Progenitor cell of endocrine pancreas (in vitro differentiated cells): ENCODE measurements at regions not wholly inside any gene's neighbourhood (a gene's known extent, or its start where the extent isn't known, plus 50 kb on each side); places are given as distances from the start of the nearest gene placed in this dataset.
A peak's percentile ranks its signal among the peaks of the same experiment; 100 is the strongest.

Source experiments
- DNase-seq: peaks from one replicate; pipeline ENCODE4 v3.0.0; 2021; ENCODE audit warnings: low spot score; ENCODE audit not compliant: unreplicated experiment
- H3K27ac Mint-ChIP-seq: 2 replicates; pipeline ENCODE4 v1.8.0; 2021; ENCODE audit warnings: mild to moderate bottlenecking, moderate library complexity, mixed read lengths
- H3K27me3 Mint-ChIP-seq: 2 replicates; pipeline ENCODE4 v1.8.0; 2021; ENCODE audit warnings: mixed read lengths
- H3K36me3 Mint-ChIP-seq: 2 replicates; pipeline ENCODE4 v1.8.0; 2022; ENCODE audit warnings: mixed read lengths; ENCODE audit not compliant: insufficient read depth
- H3K4me1 Mint-ChIP-seq: 2 replicates; pipeline ENCODE4 v1.8.0; 2021; ENCODE audit warnings: low read depth, mixed read lengths
- H3K4me3 Mint-ChIP-seq: 2 replicates; pipeline ENCODE4 v1.8.0; 2021; ENCODE audit warnings: low read depth, mild to moderate bottlenecking, moderate library complexity, mixed read lengths
- H3K9me3 Mint-ChIP-seq: 2 replicates; pipeline ENCODE4 v1.8.0; 2021; ENCODE audit warnings: low read depth, mixed read lengths
- TF ChIP-seq, protein P1 (sequence below): fragments of 200-600 bp; sonication (generic); IDR thresholded peaks from one replicate; pipeline ENCODE4 v1.5.0; 2021; ENCODE audit warnings: antibody characterized with exemption, mild to moderate bottlenecking; ENCODE audit not compliant: unreplicated experiment

DNA sequence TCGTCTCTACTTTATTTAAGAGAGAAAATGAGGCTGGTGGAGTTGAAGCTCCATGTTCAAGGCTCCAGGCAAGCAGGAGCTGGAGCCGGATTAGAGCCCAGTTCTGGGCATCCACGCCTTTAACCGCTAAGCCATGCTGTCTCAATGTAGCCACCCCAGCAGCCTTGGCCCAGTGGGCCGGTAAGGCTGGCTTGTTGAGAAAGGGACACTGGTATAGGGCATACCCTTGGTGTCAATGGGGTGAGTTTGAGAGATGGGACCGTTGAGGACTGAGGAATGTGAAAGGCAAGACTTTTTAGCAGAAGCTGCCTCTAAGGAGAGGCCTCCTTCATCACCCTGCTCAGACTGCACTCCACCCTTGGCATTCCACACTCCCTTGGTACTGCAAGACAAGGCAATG lies 147.4 kb downstream of the CYLD start:
- H3K4me1 Mint-ChIP-seq: no peaks in the 10 kb centered on the region
- no peaks in the 10 kb centered on the region for H3K36me3 Mint-ChIP-seq
- TF ChIP-seq, protein P1, sequence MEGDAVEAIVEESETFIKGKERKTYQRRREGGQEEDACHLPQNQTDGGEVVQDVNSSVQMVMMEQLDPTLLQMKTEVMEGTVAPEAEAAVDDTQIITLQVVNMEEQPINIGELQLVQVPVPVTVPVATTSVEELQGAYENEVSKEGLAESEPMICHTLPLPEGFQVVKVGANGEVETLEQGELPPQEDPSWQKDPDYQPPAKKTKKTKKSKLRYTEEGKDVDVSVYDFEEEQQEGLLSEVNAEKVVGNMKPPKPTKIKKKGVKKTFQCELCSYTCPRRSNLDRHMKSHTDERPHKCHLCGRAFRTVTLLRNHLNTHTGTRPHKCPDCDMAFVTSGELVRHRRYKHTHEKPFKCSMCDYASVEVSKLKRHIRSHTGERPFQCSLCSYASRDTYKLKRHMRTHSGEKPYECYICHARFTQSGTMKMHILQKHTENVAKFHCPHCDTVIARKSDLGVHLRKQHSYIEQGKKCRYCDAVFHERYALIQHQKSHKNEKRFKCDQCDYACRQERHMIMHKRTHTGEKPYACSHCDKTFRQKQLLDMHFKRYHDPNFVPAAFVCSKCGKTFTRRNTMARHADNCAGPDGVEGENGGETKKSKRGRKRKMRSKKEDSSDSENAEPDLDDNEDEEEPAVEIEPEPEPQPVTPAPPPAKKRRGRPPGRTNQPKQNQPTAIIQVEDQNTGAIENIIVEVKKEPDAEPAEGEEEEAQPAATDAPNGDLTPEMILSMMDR: no peak
- H3K27me3 Mint-ChIP-seq: peaks cover 45% of the 10 kb centered on the region
- no peak overlapping the region for H3K27ac Mint-ChIP-seq
- DNase-seq: no peak
- H3K4me3 Mint-ChIP-seq: no peak overlapping the region
- H3K9me3 Mint-ChIP-seq: no peaks in the 10 kb centered on the region

DNA sequence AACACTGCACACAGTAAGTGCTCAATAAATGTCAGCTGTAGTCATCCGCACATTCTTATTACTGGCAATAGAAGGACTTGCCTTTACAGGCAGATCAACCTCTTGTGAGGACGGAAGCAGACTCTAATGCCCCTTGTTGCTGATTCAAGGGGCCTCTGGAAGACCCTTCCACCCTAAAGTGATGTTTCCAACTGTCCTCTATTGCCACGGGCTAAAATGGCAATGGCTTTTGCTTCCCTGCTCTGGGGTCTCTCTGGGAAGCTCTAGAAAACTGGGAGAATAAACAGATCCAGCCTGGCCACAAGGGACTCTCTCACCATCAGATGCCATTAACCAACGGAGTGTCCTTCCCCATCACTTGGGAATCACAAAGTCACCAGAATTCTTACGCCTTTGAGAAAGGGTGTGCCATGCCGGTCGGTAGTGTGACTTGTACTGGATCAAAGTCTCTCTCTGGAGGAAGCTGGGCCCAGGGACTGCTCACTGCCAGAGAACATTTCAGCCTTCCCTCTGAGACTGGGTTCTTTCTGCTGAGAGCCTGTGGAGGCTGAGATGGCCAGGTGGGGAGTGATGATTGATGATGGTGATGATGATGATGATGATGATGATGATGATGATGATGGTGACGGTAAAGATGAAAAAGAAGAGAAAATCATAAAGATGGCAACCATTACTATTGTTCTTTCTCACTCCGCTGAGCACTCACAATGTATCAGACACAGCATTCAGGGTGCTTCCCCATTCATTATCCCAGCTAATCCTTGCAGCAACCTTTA lies 146.8 kb downstream of the CYLD start:
- H3K4me3 Mint-ChIP-seq: no peak overlapping the region
- TF ChIP-seq, protein P1: no peak
- H3K27me3 Mint-ChIP-seq: peaks cover 39% of the 10 kb centered on the region
- H3K36me3 Mint-ChIP-seq: no peaks in the 10 kb centered on the region
- DNase-seq: no peak
- no peaks in the 10 kb centered on the region for H3K9me3 Mint-ChIP-seq
- H3K27ac Mint-ChIP-seq: no peak overlapping the region
- H3K4me1 Mint-ChIP-seq: no peaks in the 10 kb centered on the region

DNA sequence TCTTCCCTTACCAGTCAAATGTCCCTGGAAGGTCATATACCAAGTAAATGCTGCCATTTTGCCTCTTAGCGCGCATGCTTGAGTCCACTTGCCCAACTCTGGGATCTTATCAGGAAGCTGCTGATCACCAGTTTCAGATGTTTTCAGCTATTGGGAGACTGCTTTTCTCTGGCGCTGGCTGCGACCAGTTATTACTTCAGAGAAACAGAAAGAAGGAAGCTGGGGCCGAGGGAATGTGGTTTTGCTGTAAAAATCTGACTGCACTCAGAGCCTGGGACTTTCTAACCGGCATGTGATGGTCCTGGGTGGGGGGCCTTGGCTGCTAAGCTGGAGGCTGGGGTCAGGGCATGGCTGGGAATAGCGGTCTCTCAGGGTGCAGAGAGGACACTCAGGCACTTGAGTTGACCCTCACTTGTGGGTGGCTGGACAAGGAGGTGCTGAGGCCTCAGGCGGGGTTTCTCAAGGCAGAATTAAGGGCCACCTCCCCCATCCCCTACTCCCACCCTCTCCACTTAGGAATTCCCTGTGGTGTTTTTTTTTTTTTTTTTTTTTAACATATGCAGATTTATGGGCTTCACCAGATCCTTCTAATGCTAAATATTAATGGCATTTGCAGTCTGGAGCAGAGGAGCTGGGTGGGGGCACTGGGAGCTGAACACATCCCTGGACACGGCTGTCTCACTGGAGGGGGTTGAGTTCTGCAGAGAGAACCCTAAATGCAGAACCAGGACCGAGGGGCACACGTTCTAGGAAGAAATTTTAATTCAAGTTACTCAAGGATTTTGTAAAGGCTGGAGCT lies 145.8 kb downstream of the CYLD start:
- DNase-seq: no peak
- Mint-ChIP-seq H3K36me3 (no peaks in the 10 kb centered on the region), H3K4me3 (no peak overlapping the region), H3K9me3 (no peaks in the 10 kb centered on the region), H3K27ac (no peak overlapping the region), H3K4me1 (no peaks in the 10 kb centered on the region), H3K27me3 (peaks cover 29% of the 10 kb centered on the region)
- TF ChIP-seq, protein P1: no peak

DNA sequence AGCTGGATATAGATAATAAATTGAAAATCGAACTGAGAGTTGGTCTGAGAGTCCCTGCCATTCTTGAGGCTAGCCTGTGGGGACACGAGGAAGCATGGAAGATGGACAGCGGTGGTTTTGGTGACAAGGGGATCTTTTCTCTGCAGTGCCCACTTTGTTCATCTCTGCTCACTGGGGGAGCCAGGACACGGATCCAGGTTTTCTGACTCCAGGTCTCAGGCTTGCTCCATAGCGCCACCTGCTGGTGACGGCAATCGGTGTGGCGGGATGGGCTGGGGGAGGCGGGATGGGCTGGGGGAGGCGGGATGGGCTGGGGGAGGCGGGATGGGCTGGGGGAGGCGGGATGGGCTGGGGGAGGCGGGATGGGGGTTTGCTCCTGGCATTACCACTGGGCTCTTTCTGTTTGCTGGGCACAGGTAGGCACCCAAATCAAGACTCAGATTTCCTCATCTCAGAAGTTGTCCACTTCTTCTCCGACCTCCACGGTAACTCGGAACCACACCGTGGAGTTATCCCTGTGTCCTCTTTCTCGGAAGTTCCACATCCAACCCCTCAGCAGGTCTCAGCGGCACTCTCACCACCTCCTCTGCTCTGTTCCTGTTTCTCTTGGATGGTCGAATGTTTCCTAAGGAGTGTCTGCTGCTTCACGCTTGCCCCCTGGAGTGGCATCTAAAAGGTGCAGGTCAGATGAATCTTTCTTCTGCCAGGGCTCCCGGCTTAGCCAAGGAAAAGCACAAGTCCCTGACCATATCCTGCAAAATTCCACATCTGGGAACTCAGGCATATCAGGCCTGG lies 142.4 kb downstream of the CYLD start:
- DNase-seq: no peak
- Mint-ChIP-seq H3K27me3 (peaks cover 20% of the 10 kb centered on the region), H3K4me3 (no peak overlapping the region), H3K9me3 (no peaks in the 10 kb centered on the region), H3K27ac (no peak overlapping the region), H3K4me1 (no peaks in the 10 kb centered on the region), H3K36me3 (no peaks in the 10 kb centered on the region)
- TF ChIP-seq, protein P1: peak; percentile 42

DNA sequence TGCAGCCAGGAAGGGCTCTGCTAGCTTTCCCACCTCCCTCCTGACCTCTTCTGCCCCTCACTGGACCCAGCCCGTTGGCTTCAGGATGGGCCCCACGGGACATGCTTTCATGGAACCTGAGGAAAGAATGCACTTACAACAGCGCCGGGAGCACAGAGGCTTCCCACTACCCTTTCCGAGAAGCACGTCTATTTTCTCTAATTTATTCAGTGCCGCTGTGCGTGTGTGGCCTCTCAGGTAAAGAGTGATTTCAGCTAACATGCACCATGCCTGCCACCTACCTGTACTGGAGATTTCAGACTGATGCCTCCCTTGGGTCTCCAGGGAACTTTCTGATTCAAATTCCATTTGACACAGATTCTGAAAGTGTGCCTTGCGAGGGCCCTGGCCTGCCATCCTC lies 140.1 kb downstream of the CYLD start:
- no peak overlapping the region for H3K27ac Mint-ChIP-seq
- no peaks in the 10 kb centered on the region for H3K36me3 Mint-ChIP-seq
- no peak overlapping the region for H3K4me3 Mint-ChIP-seq
- no peaks in the 10 kb centered on the region for H3K9me3 Mint-ChIP-seq
- peaks cover 32% of the 10 kb centered on the region for H3K27me3 Mint-ChIP-seq
- TF ChIP-seq, protein P1: no peak
- no peak for DNase-seq
- no peaks in the 10 kb centered on the region for H3K4me1 Mint-ChIP-seq
